ENCODE measurements at regions not wholly inside any gene's neighbourhood (a gene's known extent, or its start where the extent isn't known, plus 50 kb on each side); places are given as distances from the start of the nearest gene placed in this dataset.

DNA sequence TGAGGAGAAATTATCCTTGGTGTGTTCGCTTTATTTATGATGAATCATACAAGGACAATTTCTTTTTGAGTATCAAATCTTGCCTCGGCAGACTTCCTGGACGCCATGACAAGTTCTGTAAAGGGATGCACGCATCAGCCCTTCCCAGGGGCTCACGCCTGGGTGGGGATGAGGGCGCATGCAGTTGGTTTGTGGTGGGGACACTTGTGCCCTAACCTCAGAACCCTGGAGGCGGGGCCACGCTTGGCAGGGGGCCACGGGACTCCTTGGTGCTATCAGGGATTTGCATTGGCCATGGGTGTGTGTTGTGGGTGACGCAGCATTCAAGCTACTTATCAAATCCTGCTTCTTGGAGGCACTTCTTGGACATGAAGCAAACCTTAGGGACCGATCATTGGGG is 143.8 kb upstream of the RTL1 start:
- H3K9me3 ChIP-seq (ENCODE audit: insufficient read depth, low read length): no peaks in the 10 kb centered on the region
- H4K20me1 ChIP-seq (ENCODE audit: low read depth, low read length): no peaks in the 10 kb centered on the region
- no peaks in the 10 kb centered on the region for H3K27me3 ChIP-seq (ENCODE audit: low read length)
- H3K4me3 ChIP-seq (ENCODE audit: insufficient read depth, low read length, poor library complexity, severe bottlenecking): no peak overlapping the region
- no peak overlapping the region for H3K4me2 ChIP-seq (ENCODE audit: low read depth, low read length, poor library complexity, severe bottlenecking)
- no peak overlapping the region for H3K9ac ChIP-seq (ENCODE audit: low read length)
- TF ChIP-seq, protein P1, sequence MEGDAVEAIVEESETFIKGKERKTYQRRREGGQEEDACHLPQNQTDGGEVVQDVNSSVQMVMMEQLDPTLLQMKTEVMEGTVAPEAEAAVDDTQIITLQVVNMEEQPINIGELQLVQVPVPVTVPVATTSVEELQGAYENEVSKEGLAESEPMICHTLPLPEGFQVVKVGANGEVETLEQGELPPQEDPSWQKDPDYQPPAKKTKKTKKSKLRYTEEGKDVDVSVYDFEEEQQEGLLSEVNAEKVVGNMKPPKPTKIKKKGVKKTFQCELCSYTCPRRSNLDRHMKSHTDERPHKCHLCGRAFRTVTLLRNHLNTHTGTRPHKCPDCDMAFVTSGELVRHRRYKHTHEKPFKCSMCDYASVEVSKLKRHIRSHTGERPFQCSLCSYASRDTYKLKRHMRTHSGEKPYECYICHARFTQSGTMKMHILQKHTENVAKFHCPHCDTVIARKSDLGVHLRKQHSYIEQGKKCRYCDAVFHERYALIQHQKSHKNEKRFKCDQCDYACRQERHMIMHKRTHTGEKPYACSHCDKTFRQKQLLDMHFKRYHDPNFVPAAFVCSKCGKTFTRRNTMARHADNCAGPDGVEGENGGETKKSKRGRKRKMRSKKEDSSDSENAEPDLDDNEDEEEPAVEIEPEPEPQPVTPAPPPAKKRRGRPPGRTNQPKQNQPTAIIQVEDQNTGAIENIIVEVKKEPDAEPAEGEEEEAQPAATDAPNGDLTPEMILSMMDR (IDR thresholded peaks at IDR 0.05; ENCODE audit: insufficient read depth, low read length, poor library complexity, severe bottlenecking): no peak
- TF ChIP-seq EZH2phosphoT487 (conservative IDR thresholded peaks at IDR 0.05; ENCODE audit: low read length): no peak
- no peaks in the 10 kb centered on the region for H3F3A ChIP-seq (ENCODE audit: insufficient read depth)
- H2AFZ ChIP-seq (ENCODE audit: low read depth, low read length, severe bottlenecking): no peak overlapping the region
- no peak overlapping the region for H3K27ac ChIP-seq (ENCODE audit: low read depth, low read length)
- H3K79me2 ChIP-seq (ENCODE audit: insufficient read depth, low read length): no peaks in the 10 kb centered on the region
- H3K36me3 ChIP-seq (ENCODE audit: low read length): no peaks in the 10 kb centered on the region
- H3K9me2 ChIP-seq (replicated peaks; ENCODE audit: insufficient read depth, low read length): no peaks in the 10 kb centered on the region

DNA sequence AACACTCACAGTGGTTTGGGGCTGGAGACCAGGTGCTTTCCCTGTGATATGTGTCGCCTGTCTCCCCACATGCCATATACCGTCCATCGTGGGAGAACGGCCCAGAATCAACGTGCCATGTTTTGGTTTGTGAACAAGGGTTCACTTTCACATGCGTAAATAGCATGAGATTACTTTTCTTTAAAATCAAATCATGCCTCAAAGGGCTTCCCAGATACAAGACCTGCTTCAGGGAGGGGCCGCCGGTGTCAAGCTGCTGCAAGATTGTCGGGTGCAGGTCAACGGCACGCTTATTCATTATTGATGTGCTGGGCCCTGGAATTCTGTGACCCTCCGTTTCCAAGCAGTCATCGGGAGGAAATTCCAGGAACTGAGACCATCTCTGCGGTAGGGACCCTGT is 145.2 kb upstream of the RTL1 start:
- no peaks in the 10 kb centered on the region for H3K27me3 ChIP-seq (ENCODE audit: low read length)
- no peaks in the 10 kb centered on the region for H3K9me3 ChIP-seq (ENCODE audit: insufficient read depth, low read length)
- no peaks in the 10 kb centered on the region for H3K36me3 ChIP-seq (ENCODE audit: low read length)
- no peaks in the 10 kb centered on the region for H3K9me2 ChIP-seq (replicated peaks; ENCODE audit: insufficient read depth, low read length)
- H3K4me3 ChIP-seq (ENCODE audit: insufficient read depth, low read length, poor library complexity, severe bottlenecking): no peak overlapping the region
- H3K9ac ChIP-seq (ENCODE audit: low read length): no peak overlapping the region
- H3K4me2 ChIP-seq (ENCODE audit: low read depth, low read length, poor library complexity, severe bottlenecking): no peak overlapping the region
- no peak for TF ChIP-seq EZH2phosphoT487 (conservative IDR thresholded peaks at IDR 0.05; ENCODE audit: low read length)
- TF ChIP-seq, protein P1 (IDR thresholded peaks at IDR 0.05; ENCODE audit: insufficient read depth, low read length, poor library complexity, severe bottlenecking): no peak
- no peaks in the 10 kb centered on the region for H4K20me1 ChIP-seq (ENCODE audit: low read depth, low read length)
- H2AFZ ChIP-seq (ENCODE audit: low read depth, low read length, severe bottlenecking): no peak overlapping the region
- no peak overlapping the region for H3K27ac ChIP-seq (ENCODE audit: low read depth, low read length)
- H3K79me2 ChIP-seq (ENCODE audit: insufficient read depth, low read length): no peaks in the 10 kb centered on the region
- no peaks in the 10 kb centered on the region for H3F3A ChIP-seq (ENCODE audit: insufficient read depth)

DNA sequence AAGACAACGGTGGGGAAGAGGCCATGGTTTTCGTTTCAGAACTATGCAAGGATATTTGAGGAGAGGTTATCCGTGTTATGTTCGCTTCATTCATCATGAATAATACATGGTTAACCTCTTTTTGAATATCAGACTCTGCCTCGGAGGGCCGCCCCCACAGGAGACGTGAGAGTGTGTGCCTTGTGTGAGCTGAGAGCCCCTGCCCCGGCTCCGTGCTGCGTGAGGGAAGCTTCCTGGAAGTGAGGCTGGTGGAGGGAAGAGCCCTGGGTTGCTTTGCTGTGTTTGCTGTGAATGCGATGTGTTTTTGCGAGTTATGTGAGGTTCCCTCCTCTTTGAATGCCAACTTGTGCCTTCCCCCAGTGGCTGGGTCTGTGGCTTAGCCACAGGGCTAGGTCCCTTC is 146.0 kb upstream of the RTL1 start:
- Histone ChIP-seq H3K27ac (ENCODE audit: low read depth, low read length) (no peak overlapping the region), H3K36me3 (ENCODE audit: low read length) (no peaks in the 10 kb centered on the region), H3K9me2 (replicated peaks; ENCODE audit: insufficient read depth, low read length) (no peaks in the 10 kb centered on the region), H3K79me2 (ENCODE audit: insufficient read depth, low read length) (no peaks in the 10 kb centered on the region), H4K20me1 (ENCODE audit: low read depth, low read length) (no peaks in the 10 kb centered on the region), H3K4me2 (ENCODE audit: low read depth, low read length, poor library complexity, severe bottlenecking) (no peak overlapping the region), H3F3A (ENCODE audit: insufficient read depth) (no peaks in the 10 kb centered on the region), H3K27me3 (ENCODE audit: low read length) (no peaks in the 10 kb centered on the region), H3K9ac (ENCODE audit: low read length) (no peak overlapping the region), H3K4me3 (ENCODE audit: insufficient read depth, low read length, poor library complexity, severe bottlenecking) (no peak overlapping the region), H2AFZ (ENCODE audit: low read depth, low read length, severe bottlenecking) (no peak overlapping the region), H3K9me3 (ENCODE audit: insufficient read depth, low read length) (no peaks in the 10 kb centered on the region)
- no peak for TF ChIP-seq EZH2phosphoT487 (conservative IDR thresholded peaks at IDR 0.05; ENCODE audit: low read length)
- TF ChIP-seq, protein P1 (IDR thresholded peaks at IDR 0.05; ENCODE audit: insufficient read depth, low read length, poor library complexity, severe bottlenecking): no peak

DNA sequence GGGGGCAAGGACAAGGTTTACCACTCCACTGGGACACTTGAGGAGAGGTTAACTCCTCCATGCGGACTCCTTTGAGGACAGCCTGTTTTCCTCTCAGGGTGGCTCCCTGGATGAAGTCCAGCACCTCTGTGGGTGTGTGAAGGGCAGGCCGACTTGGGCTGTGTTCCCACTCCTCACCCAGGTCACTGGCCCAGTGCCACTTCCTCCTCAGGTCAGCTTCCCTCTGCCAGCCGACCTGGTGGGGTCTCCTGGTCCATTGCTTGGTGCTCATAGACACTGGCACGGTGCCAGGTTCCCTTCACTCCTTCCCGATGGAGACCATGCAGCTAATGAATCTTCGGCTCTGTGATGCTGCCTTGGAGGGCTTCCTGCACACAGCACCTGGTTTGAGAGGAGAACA is 146.4 kb upstream of the RTL1 start:
- no peaks in the 10 kb centered on the region for H4K20me1 ChIP-seq (ENCODE audit: low read depth, low read length)
- H3F3A ChIP-seq (ENCODE audit: insufficient read depth): no peaks in the 10 kb centered on the region
- no peak overlapping the region for H3K27ac ChIP-seq (ENCODE audit: low read depth, low read length)
- no peaks in the 10 kb centered on the region for H3K36me3 ChIP-seq (ENCODE audit: low read length)
- no peak for TF ChIP-seq EZH2phosphoT487 (conservative IDR thresholded peaks at IDR 0.05; ENCODE audit: low read length)
- TF ChIP-seq, protein P1 (IDR thresholded peaks at IDR 0.05; ENCODE audit: insufficient read depth, low read length, poor library complexity, severe bottlenecking): no peak
- no peaks in the 10 kb centered on the region for H3K27me3 ChIP-seq (ENCODE audit: low read length)
- H3K4me3 ChIP-seq (ENCODE audit: insufficient read depth, low read length, poor library complexity, severe bottlenecking): no peak overlapping the region
- H2AFZ ChIP-seq (ENCODE audit: low read depth, low read length, severe bottlenecking): no peak overlapping the region
- no peaks in the 10 kb centered on the region for H3K79me2 ChIP-seq (ENCODE audit: insufficient read depth, low read length)
- no peak overlapping the region for H3K9ac ChIP-seq (ENCODE audit: low read length)
- no peaks in the 10 kb centered on the region for H3K9me2 ChIP-seq (replicated peaks; ENCODE audit: insufficient read depth, low read length)
- H3K9me3 ChIP-seq (ENCODE audit: insufficient read depth, low read length): no peaks in the 10 kb centered on the region
- no peak overlapping the region for H3K4me2 ChIP-seq (ENCODE audit: low read depth, low read length, poor library complexity, severe bottlenecking)
